NCI-H526 treated with DMSO at 0.1 percent for 48 hours (cell line): ENCODE measurements at regions not wholly inside any gene's neighbourhood (a gene's known extent, or its start where the extent isn't known, plus 50 kb on each side); places are given as distances from the start of the nearest gene placed in this dataset.
"Not testable (repeated sequence)": the region's sequence is repeated elsewhere in the genome, so short reads cannot be mapped to it uniquely, and the experiment has no call there.

ENCODE experiments used
- DNase-seq: peaks from one replicate; lab custom pipeline; 2025; lab: John Stamatoyannopoulos, UW

GRCh38 chr22:27099946-27100722 lies 442.7 kb downstream of the MIAT start:
- DNase-seq = no peak

- peak; percentile 55 for DNase-seq
Measured at GRCh38 chr22:27100789-27101188, 443.4 kb downstream of the MIAT start.

GRCh38 chr22:27101288-27101687 lies 443.9 kb downstream of the MIAT start:
- no peak for DNase-seq

- DNase-seq = no peak
Measured at GRCh38 chr22:27104449-27104848, 447.1 kb downstream of the MIAT start.

- DNase-seq = no peak
Measured at GRCh38 chr22:27105142-27106025, 448.0 kb downstream of the MIAT start.

GRCh38 chr22:27106985-27107384 lies 449.6 kb downstream of the MIAT start:
- no peak for DNase-seq

GRCh38 chr22:27107386-27107785 lies 450.0 kb downstream of the MIAT start:
- no peak for DNase-seq

- no peak for DNase-seq
Measured at GRCh38 chr22:27107824-27108223, 450.4 kb downstream of the MIAT start.

GRCh38 chr22:27108425-27109114 lies 451.2 kb downstream of the MIAT start:
- DNase-seq = peak; percentile 16

GRCh38 chr22:27109406-27109805 lies 452.0 kb downstream of the MIAT start:
- DNase-seq = not testable (repeated sequence)

GRCh38 chr22:27110665-27111451 lies 453.5 kb downstream of the MIAT start:
- DNase-seq = no peak

- no peak for DNase-seq
Measured at GRCh38 chr22:27111796-27112672, 454.6 kb downstream of the MIAT start.

- DNase-seq = no peak
Measured at GRCh38 chr22:27113211-27113635, 455.8 kb downstream of the MIAT start.

- DNase-seq = no peak
Measured at GRCh38 chr22:27113641-27114040, 456.3 kb downstream of the MIAT start.

GRCh38 chr22:27114186-27114585 lies 456.8 kb downstream of the MIAT start:
- DNase-seq = no peak

- no peak for DNase-seq
Measured at GRCh38 chr22:27115410-27115809, 458.0 kb downstream of the MIAT start.

GRCh38 chr22:27115816-27116256 lies 458.4 kb downstream of the MIAT start:
- DNase-seq = no peak

- no peak for DNase-seq
Measured at GRCh38 chr22:27116312-27117086, 459.1 kb downstream of the MIAT start.

- DNase-seq = no peak
Measured at GRCh38 chr22:27120036-27120435, 462.6 kb downstream of the MIAT start.

- no peak for DNase-seq
Measured at GRCh38 chr22:27122574-27122973, 465.2 kb downstream of the MIAT start.
